ENCODE measurements at regions not wholly inside any gene's neighbourhood (a gene's known extent, or its start where the extent isn't known, plus 50 kb on each side); places are given as distances from the start of the nearest gene placed in this dataset.

- no peaks in the 10 kb centered on the region for H3K9me3 ChIP-seq
- no peaks in the 10 kb centered on the region for H3K36me3 ChIP-seq
- intact Hi-C loops (cut with DNase I), result no loop called here
- H3K27me3 ChIP-seq, result no peaks in the 10 kb centered on the region
- no peak for DNase-seq (ENCODE audit: extremely low spot score)
- no peak for TF ChIP-seq POLR2A (IDR thresholded peaks at IDR 0.05; ENCODE audit: low read depth)
- TF ChIP-seq CTCF (IDR thresholded peaks at IDR 0.05), result no peak
- no peak for TF ChIP-seq POLR2AphosphoS5 (IDR thresholded peaks at IDR 0.05)
- TF ChIP-seq EP300 (IDR thresholded peaks at IDR 0.05), result no peak
- H3K4me1 ChIP-seq, result no peaks in the 10 kb centered on the region
- H3K27ac ChIP-seq (replicated peaks in 1 of 4), result no peak overlapping the region
- H3K4me3 ChIP-seq, result no peak overlapping the region
- 87% methylated on average over 4 of the region's 4 CpGs for WGBS
Observed at GRCh38 chr5:30113542-30113941, 1079.9 kb upstream of the CDH6 start.

GRCh38 chr5:30112867-30113266, 1080.6 kb upstream of the CDH6 start:
- Histone ChIP-seq H3K4me1 (no peaks in the 10 kb centered on the region), H3K9me3 (no peaks in the 10 kb centered on the region), H3K4me3 (no peak overlapping the region), H3K36me3 (no peaks in the 10 kb centered on the region), H3K27ac (replicated peaks in 1 of 4) (no peak overlapping the region), H3K27me3 (no peaks in the 10 kb centered on the region)
- 70% methylated on average over 2 of the region's 2 CpGs for WGBS
- no peak for DNase-seq (ENCODE audit: extremely low spot score)
- TF ChIP-seq POLR2A (IDR thresholded peaks at IDR 0.05; ENCODE audit: low read depth) (no peak), POLR2AphosphoS5 (IDR thresholded peaks at IDR 0.05) (no peak), CTCF (IDR thresholded peaks at IDR 0.05) (no peak), EP300 (IDR thresholded peaks at IDR 0.05) (no peak)
- intact Hi-C loops (cut with DNase I), result no loop called here

GRCh38 chr5:30108051-30108450, 1085.4 kb upstream of the CDH6 start:
- intact Hi-C loops (cut with DNase I), result no loop called here
- Histone ChIP-seq H3K27me3 (no peaks in the 10 kb centered on the region), H3K9me3 (no peaks in the 10 kb centered on the region), H3K27ac (replicated peaks in 1 of 4) (no peak overlapping the region), H3K36me3 (no peaks in the 10 kb centered on the region), H3K4me1 (no peaks in the 10 kb centered on the region), H3K4me3 (no peak overlapping the region)
- TF ChIP-seq POLR2AphosphoS5 (IDR thresholded peaks at IDR 0.05) (no peak), CTCF (IDR thresholded peaks at IDR 0.05) (no peak), EP300 (IDR thresholded peaks at IDR 0.05) (no peak), POLR2A (IDR thresholded peaks at IDR 0.05; ENCODE audit: low read depth) (no peak)
- 55% methylated on average over 2 of the region's 2 CpGs for WGBS
- no peak for DNase-seq (ENCODE audit: extremely low spot score)

GRCh38 chr5:30106596-30106995, 1086.9 kb upstream of the CDH6 start:
- intact Hi-C loops (cut with DNase I), result no loop called here
- DNase-seq (ENCODE audit: extremely low spot score), result no peak
- H3K4me3 ChIP-seq, result no peak overlapping the region
- H3K9me3 ChIP-seq, result no peaks in the 10 kb centered on the region
- 93% methylated on average over 10 of the region's 13 CpGs for WGBS
- H3K4me1 ChIP-seq, result no peaks in the 10 kb centered on the region
- TF ChIP-seq POLR2AphosphoS5 (IDR thresholded peaks at IDR 0.05) (no peak), CTCF (IDR thresholded peaks at IDR 0.05) (no peak), EP300 (IDR thresholded peaks at IDR 0.05) (no peak), POLR2A (IDR thresholded peaks at IDR 0.05; ENCODE audit: low read depth) (no peak)
- H3K27me3 ChIP-seq, result no peaks in the 10 kb centered on the region
- H3K36me3 ChIP-seq, result no peaks in the 10 kb centered on the region
- H3K27ac ChIP-seq (replicated peaks in 1 of 4), result no peak overlapping the region

- no peaks in the 10 kb centered on the region for H3K9me3 ChIP-seq
- H3K4me1 ChIP-seq, result no peaks in the 10 kb centered on the region
- no peak overlapping the region for H3K27ac ChIP-seq (replicated peaks in 1 of 4)
- H3K27me3 ChIP-seq, result no peaks in the 10 kb centered on the region
- intact Hi-C loops (cut with DNase I), result no loop called here
- no peak for DNase-seq (ENCODE audit: extremely low spot score)
- H3K4me3 ChIP-seq, result no peak overlapping the region
- no peak for TF ChIP-seq CTCF (IDR thresholded peaks at IDR 0.05)
- TF ChIP-seq POLR2A (IDR thresholded peaks at IDR 0.05; ENCODE audit: low read depth), result no peak
- no peak for TF ChIP-seq POLR2AphosphoS5 (IDR thresholded peaks at IDR 0.05)
- no peak for TF ChIP-seq EP300 (IDR thresholded peaks at IDR 0.05)
- H3K36me3 ChIP-seq, result no peaks in the 10 kb centered on the region
Observed at GRCh38 chr5:30104872-30105596, 1088.5 kb upstream of the CDH6 start.
